ENCODE measurements at regions not wholly inside any gene's neighbourhood (a gene's known extent, or its start where the extent isn't known, plus 50 kb on each side); places are given as distances from the start of the nearest gene placed in this dataset.

- Histone ChIP-seq H3K23ac (ENCODE audit: insufficient read length) (no peak overlapping the region), H3K9me3 (ENCODE audit: insufficient read depth in 2 of 2, low read depth in 1 of 2, low read length in 1 of 2) (no peaks in the 10 kb centered on the region), H3K56ac (replicated peaks; ENCODE audit: insufficient read length, low read depth, low read length) (no peak overlapping the region), H3K27me3 (replicated peaks in 1 of 4; ENCODE audit: control insufficient read depth in 3 of 4, extremely low read depth in 1 of 4, insufficient read depth in 3 of 4, low read length in 3 of 4) (no peaks in the 10 kb centered on the region), H3K27ac (ENCODE audit: low read depth, low read length) (no peak overlapping the region), H3K79me1 (ENCODE audit: low read depth, low read length) (no peaks in the 10 kb centered on the region), H2BK5ac (ENCODE audit: low read depth, low read length) (no peak overlapping the region), H2BK120ac (replicated peaks; ENCODE audit: low read depth, low read length) (no peak overlapping the region), H3K23me2 (ENCODE audit: low read depth, low read length) (no peaks in the 10 kb centered on the region; the same call in 1 of the 2 replicates), H4K5ac (ENCODE audit: insufficient read length, low read depth, low read length) (no peak overlapping the region), H2BK12ac (ENCODE audit: low read depth, low read length) (no peak overlapping the region), H2BK15ac (ENCODE audit: low read length) (no peak overlapping the region), H4K8ac (ENCODE audit: extremely low read depth, insufficient read depth, low read length) (no peak overlapping the region), H3K4ac (replicated peaks; ENCODE audit: insufficient read length, low read depth, low read length) (no peak overlapping the region), H3K36me3 (ENCODE audit: control insufficient read depth in 2 of 4, insufficient read depth in 4 of 4, low read length in 3 of 4) (no peaks in the 10 kb centered on the region), H3K4me1 (replicated peaks in 1 of 4; ENCODE audit: control insufficient read depth in 3 of 4, insufficient read depth in 4 of 4, low read length in 3 of 4) (no peaks in the 10 kb centered on the region), H3K9ac (replicated peaks in 1 of 4; ENCODE audit: extremely low read depth in 1 of 4, low read depth in 3 of 4, low read length in 3 of 4) (no peak overlapping the region), H4K91ac (replicated peaks; ENCODE audit: insufficient read length, low read length) (no peak overlapping the region), H3K4me2 (ENCODE audit: insufficient read depth in 1 of 2, low read depth in 2 of 2, low read length in 2 of 2) (no peak overlapping the region), H3K4me3 (ENCODE audit: extremely low read depth in 1 of 4, insufficient read depth in 2 of 4, low read depth in 3 of 4, low read length in 4 of 4) (no peak overlapping the region), H2AFZ (ENCODE audit: low read length) (no peak overlapping the region), H2AK5ac (ENCODE audit: low read depth, low read length) (no peak overlapping the region), H2BK20ac (ENCODE audit: low read length) (no peak overlapping the region), H4K20me1 (replicated peaks in 1 of 2; ENCODE audit: control insufficient read depth in 1 of 2, insufficient read depth in 2 of 2, low read length in 2 of 2) (no peaks in the 10 kb centered on the region), H3K14ac (ENCODE audit: insufficient read length) (no peak overlapping the region), H3K79me2 (ENCODE audit: control insufficient read depth in 1 of 2, insufficient read depth in 2 of 2, low read length in 2 of 2) (no peaks in the 10 kb centered on the region), H3K18ac (ENCODE audit: extremely low read depth, low read length) (no peak overlapping the region)
- no peak for DNase-seq (ENCODE audit: low read depth in 1 of 2, low spot score in 2 of 2)
- POLR2A ChIA-PET (ENCODE audit: partially characterized antibody), result no interaction called here
- 75% methylated on average over 3 of the region's 3 CpGs; no CpG with 5 or more reads in 1 of the 2 experiments for WGBS, 2 experiments (ENCODE audit: extremely low coverage in 1 of 2, insufficient coverage in 1 of 2, insufficient read length in 1 of 2, insufficient replicate concordance in 2 of 2, low coverage in 1 of 2, low lambda C conversion rate in 2 of 2, missing lambda C conversion rate in 1 of 2)
- CTCF ChIA-PET (ENCODE audit: partially characterized antibody), result interaction anchor here (1.0 to 1.5 kb wide), 3 partner anchors 15 to 233 kb away, joined by 3 to 7 read pairs (median 3); no protein-coding TSS in a partner anchor
- no peak for FAIRE-seq
- no peak for TF ChIP-seq BCL11A (IDR thresholded peaks at IDR 0.05; ENCODE audit: low read depth in 2 of 2, low read length in 2 of 2)
- no peak for TF ChIP-seq KDM1A (IDR thresholded peaks at IDR 0.05; ENCODE audit: borderline replicate concordance, low read length)
- TF ChIP-seq MAX (IDR thresholded peaks at IDR 0.05), result no peak
- TF ChIP-seq POLR2A (IDR thresholded peaks at IDR 0.05; ENCODE audit: control extremely low read depth in 1 of 2, low read depth in 2 of 2, low read length in 2 of 2), result no peak
- TF ChIP-seq GTF2F1 (IDR thresholded peaks at IDR 0.05; ENCODE audit: borderline replicate concordance, low read depth, low read length), result no peak
- TF ChIP-seq POLR2AphosphoS5 (IDR thresholded peaks at IDR 0.05; ENCODE audit: low read depth, low read length), result no peak
- TF ChIP-seq NRF1 (IDR thresholded peaks at IDR 0.05; ENCODE audit: low read depth, low read length), result no peak
- no peak for TF ChIP-seq CHD1 (IDR thresholded peaks at IDR 0.05; ENCODE audit: low read depth, low read length)
- TF ChIP-seq EZH2 (IDR thresholded peaks at IDR 0.05; ENCODE audit: low read depth, low read length, severe bottlenecking), result no peak
- no peak for TF ChIP-seq JUND (IDR thresholded peaks at IDR 0.05; ENCODE audit: low read length)
- no peak for TF ChIP-seq TAF7 (optimal IDR thresholded peaks at IDR 0.05; ENCODE audit: borderline replicate concordance, low read depth, low read length)
- TF ChIP-seq EGR1 (IDR thresholded peaks at IDR 0.05; ENCODE audit: borderline replicate concordance, low read depth, low read length), result no peak
- no peak for TF ChIP-seq CTBP2 (IDR thresholded peaks at IDR 0.05; ENCODE audit: borderline replicate concordance, insufficient read depth, insufficient read length, low read length)
Measured at GRCh38 chr3:18127174-18127858, 297.8 kb downstream of the SATB1 start.

All from H1 (cell line).